ENCODE measurements at regions not wholly inside any gene's neighbourhood (a gene's known extent, or its start where the extent isn't known, plus 50 kb on each side); places are given as distances from the start of the nearest gene placed in this dataset.
"Not testable (repeated sequence)": the region's sequence is repeated elsewhere in the genome, so short reads cannot be mapped to it uniquely, and the experiment has no call there.

- DNase-seq (ENCODE audit: low read depth): no peak
- no peak for TF ChIP-seq CTCF (IDR thresholded peaks at IDR 0.05; ENCODE audit: control insufficient read depth, insufficient read depth, low read depth, low read length, missing control alignments)
- no peak overlapping the region for H3K4me3 ChIP-seq (ENCODE audit: control insufficient read depth, low read depth, low read length)
Measured at GRCh38 chr9:102941868-102942267, 53.3 kb upstream of the CYLC2 start.

GRCh38 chr9:102922526-102922925 is 72.6 kb upstream of the CYLC2 start:
- no peak for TF ChIP-seq CTCF (IDR thresholded peaks at IDR 0.05; ENCODE audit: control insufficient read depth, insufficient read depth, low read depth, low read length, missing control alignments)
- H3K4me3 ChIP-seq (ENCODE audit: control insufficient read depth, low read depth, low read length): no peak overlapping the region
- DNase-seq (ENCODE audit: low read depth): no peak

- no peak for TF ChIP-seq CTCF (IDR thresholded peaks at IDR 0.05; ENCODE audit: control insufficient read depth, insufficient read depth, low read depth, low read length, missing control alignments)
- DNase-seq (ENCODE audit: low read depth): no peak
- no peak overlapping the region for H3K4me3 ChIP-seq (ENCODE audit: control insufficient read depth, low read depth, low read length)
Measured at GRCh38 chr9:102911185-102911584, 83.9 kb upstream of the CYLC2 start.

DNA sequence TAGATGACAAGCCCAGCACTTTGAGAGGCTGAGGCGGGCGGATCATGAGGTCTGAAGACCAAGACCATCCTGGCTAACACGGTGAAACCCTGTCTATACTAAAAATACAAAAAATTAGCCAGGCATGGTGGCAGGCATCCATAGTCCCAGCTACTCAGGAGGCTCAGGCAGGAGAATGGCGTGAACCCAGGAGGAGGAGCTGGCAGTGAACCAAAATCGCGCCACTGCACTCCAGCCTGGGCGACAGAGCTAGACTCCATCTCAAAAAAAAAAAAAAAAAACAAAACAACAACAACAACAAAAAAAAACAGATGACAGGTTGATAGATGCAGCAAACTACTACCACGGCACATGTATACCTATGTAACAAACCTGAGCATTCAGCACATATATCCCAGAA is 89.3 kb upstream of the CYLC2 start:
- not testable (repeated sequence) for DNase-seq (ENCODE audit: low read depth); H3K4me3 ChIP-seq (ENCODE audit: control insufficient read depth, low read depth, low read length)

DNA sequence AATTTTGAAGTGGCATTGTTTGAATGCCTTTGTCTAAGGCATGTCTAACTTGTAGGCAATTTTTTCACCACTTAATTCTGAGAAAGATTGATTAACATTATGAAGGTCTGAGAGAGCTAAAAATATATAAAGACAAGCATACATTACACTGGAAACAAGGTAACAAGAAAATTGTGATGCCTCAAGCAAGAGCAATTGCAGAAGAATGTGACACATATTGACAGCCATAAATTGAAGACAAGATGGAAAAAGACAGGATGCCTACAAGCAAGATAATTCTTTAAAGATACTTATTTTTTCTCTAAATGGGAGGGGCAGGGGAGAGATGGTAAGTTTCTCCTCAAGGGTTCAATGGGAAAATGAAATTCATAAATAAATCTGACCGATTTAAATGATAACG is 103.1 kb upstream of the CYLC2 start:
- no peak for DNase-seq (ENCODE audit: low read depth)
- H3K4me3 ChIP-seq (ENCODE audit: control insufficient read depth, low read depth, low read length): no peak overlapping the region
- no peak for TF ChIP-seq CTCF (IDR thresholded peaks at IDR 0.05; ENCODE audit: control insufficient read depth, insufficient read depth, low read depth, low read length, missing control alignments)

DNA sequence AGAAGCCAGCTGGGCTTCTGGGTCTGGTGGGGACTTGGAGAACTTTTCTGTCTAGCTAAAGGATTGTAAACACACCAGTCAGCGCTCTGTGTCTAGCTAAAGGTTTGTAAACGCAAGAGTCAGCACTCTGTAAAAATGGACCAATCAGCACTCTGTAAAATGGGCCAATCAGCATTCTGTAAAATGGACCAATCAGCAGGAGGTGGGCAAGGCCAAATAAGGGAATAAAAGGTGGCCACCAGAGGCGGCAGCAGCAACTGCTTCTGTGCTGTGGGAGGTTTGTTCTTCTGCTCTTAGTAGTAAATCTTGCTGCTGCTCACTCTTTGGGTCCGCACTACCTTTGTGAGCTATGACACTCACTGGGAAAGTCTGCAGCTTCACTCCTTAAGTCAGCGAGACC is 106.4 kb upstream of the CYLC2 start:
- not testable (repeated sequence) for DNase-seq (ENCODE audit: low read depth); H3K4me3 ChIP-seq (ENCODE audit: control insufficient read depth, low read depth, low read length)

- no peak overlapping the region for H3K4me3 ChIP-seq (ENCODE audit: control insufficient read depth, low read depth, low read length)
- DNase-seq (ENCODE audit: low read depth): no peak
- TF ChIP-seq CTCF (IDR thresholded peaks at IDR 0.05; ENCODE audit: control insufficient read depth, insufficient read depth, low read depth, low read length, missing control alignments): no peak
Measured at GRCh38 chr9:102875687-102876086, 119.4 kb upstream of the CYLC2 start.

- no peak for DNase-seq (ENCODE audit: low read depth)
- H3K4me3 ChIP-seq (ENCODE audit: control insufficient read depth, low read depth, low read length): no peak overlapping the region
- TF ChIP-seq CTCF (IDR thresholded peaks at IDR 0.05; ENCODE audit: control insufficient read depth, insufficient read depth, low read depth, low read length, missing control alignments): no peak
Measured at GRCh38 chr9:102867488-102867887, 127.6 kb upstream of the CYLC2 start.
